Caco-2 (cell line): ENCODE measurements at regions not wholly inside any gene's neighbourhood (a gene's known extent, or its start where the extent isn't known, plus 50 kb on each side); places are given as distances from the start of the nearest gene placed in this dataset.

Source experiments
- BruUV-seq: library from RNA; stranded (reverse); fragments of 400-500 nt; replicated peaks from 2 replicates; lab custom pipeline; 2021; lab: Mats Ljungman, UMichigan
- CTCF ChIA-PET: fragments of 300-600 bp; sonication (Branson Sonifier 250); formaldehyde crosslinking; loops from one replicate; lab custom pipeline; 2022; ENCODE audit warnings: antibody characterized with exemption; lab: Charles Lee
- POLR2A ChIA-PET: fragments of 300-600 bp; sonication (Branson Sonifier 250); formaldehyde crosslinking; loops from one replicate; lab custom pipeline; 2022; ENCODE audit warnings: antibody characterized with exemption; lab: Charles Lee
- DNase-seq, 2 experiments: peaks; one replicate each; pipeline versions ENCODE4 v3.0.0 to v3.0.0-alpha.2; 2020 to 2022
- H3K27me3 ChIP-seq: replicated peaks from 2 replicates; pipeline ENCODE4 v1.6.0; 2011; ENCODE audit warnings: low read length; ENCODE audit not compliant: control insufficient read depth, insufficient read depth
- H3K36me3 ChIP-seq: 2 replicates; pipeline ENCODE4 v1.5.1; 2011; ENCODE audit warnings: low read length; ENCODE audit not compliant: control insufficient read depth, insufficient read depth
- H3K4me1 ChIP-seq: fragments of 250-450 bp; sonication (Bioruptor Pico); 2 replicates; pipeline ENCODE4 v1.5.1; 2020; ENCODE audit warnings: mild to moderate bottlenecking
- H3K4me3 ChIP-seq: 2 replicates; pipeline ENCODE4 v1.5.1; 2011; ENCODE audit warnings: low read depth, mild to moderate bottlenecking, control low read depth, low read length
- H3K9me3 ChIP-seq: fragments of 250-450 bp; sonication (Bioruptor Pico); 2 replicates; pipeline ENCODE4 v1.5.1; 2020; ENCODE audit warnings: mild to moderate bottlenecking, moderate library complexity
- H3K27ac Mint-ChIP-seq: one replicate; pipeline ENCODE4 v1.8.0; 2022; ENCODE audit warnings: mixed read lengths; ENCODE audit not compliant: unreplicated experiment
- H3K27me3 Mint-ChIP-seq: one replicate; pipeline ENCODE4 v1.8.0; 2022; ENCODE audit warnings: mixed read lengths; ENCODE audit not compliant: insufficient read depth, unreplicated experiment
- H3K36me3 Mint-ChIP-seq: one replicate; pipeline ENCODE4 v1.8.0; 2022; ENCODE audit warnings: mild to moderate bottlenecking, mixed read lengths; ENCODE audit not compliant: insufficient read depth, unreplicated experiment
- H3K4me1 Mint-ChIP-seq: one replicate; pipeline ENCODE4 v1.8.0; 2022; ENCODE audit warnings: low read depth, mixed read lengths; ENCODE audit not compliant: unreplicated experiment
- H3K4me3 Mint-ChIP-seq: one replicate; pipeline ENCODE4 v1.8.0; 2022; ENCODE audit warnings: mild to moderate bottlenecking, moderate library complexity, mixed read lengths; ENCODE audit not compliant: unreplicated experiment
- H3K9me3 Mint-ChIP-seq: one replicate; pipeline ENCODE4 v1.8.0; 2022; ENCODE audit warnings: mixed read lengths; ENCODE audit not compliant: unreplicated experiment
- CTCF ChIP-seq, 2 experiments: fragments of 200-600 bp in 1 of 2; IDR thresholded peaks; 1 replicate in 1 of 2; 2 replicates in 1 of 2; pipeline versions ENCODE4 v1.5.1 to v1.8.0; 2011 to 2022; ENCODE audit warnings: antibody characterized with exemption in 1 of 2, control low read depth in 1 of 2, inconsistent platforms in 1 of 2, low read depth in 1 of 2, low read length in 1 of 2, mild to moderate bottlenecking in 1 of 2, moderate library complexity in 1 of 2; ENCODE audit not compliant: insufficient read depth in 1 of 2, severe bottlenecking in 1 of 2, unreplicated experiment in 1 of 2
- intact Hi-C: fragments of 100-400 bp; cut with micrococcal nuclease; formaldehyde crosslinking; loops from one replicate; pipeline ENCODE4 v1.10.0; 2022; ENCODE audit not compliant: unreplicated experiment

GRCh38 chr17:12421646-12422306, 243.9 kb upstream of the MYOCD start:
- Mint-ChIP-seq H3K4me1 (no peaks in the 10 kb centered on the region), H3K36me3 (no peaks in the 10 kb centered on the region), H3K27ac (no peak overlapping the region), H3K27me3 (no peaks in the 10 kb centered on the region), H3K4me3 (no peak overlapping the region), H3K9me3 (no peaks in the 10 kb centered on the region)
- H3K36me3 ChIP-seq = no peaks in the 10 kb centered on the region
- no peak for DNase-seq
- no peaks in the 10 kb centered on the region for H3K27me3 ChIP-seq
- CTCF ChIA-PET = no interaction called here
- intact Hi-C loops = no loop called here
- H3K4me3 ChIP-seq = no peak overlapping the region
- no TSS peak for BruUV-seq
- POLR2A ChIA-PET = no interaction called here
- H3K4me1 ChIP-seq = no peaks in the 10 kb centered on the region
- no peak for TF ChIP-seq CTCF (IDR thresholded peaks at IDR 0.05; ENCODE audit: insufficient read depth in 1 of 2, low read depth in 1 of 2, low read length in 1 of 2, severe bottlenecking in 1 of 2, unreplicated experiment in 1 of 2)
- H3K9me3 ChIP-seq = no peaks in the 10 kb centered on the region

- intact Hi-C loops = no loop called here
- H3K27me3 ChIP-seq = no peaks in the 10 kb centered on the region
- DNase-seq = no peak
- Mint-ChIP-seq H3K27ac (no peak overlapping the region), H3K4me1 (no peaks in the 10 kb centered on the region), H3K27me3 (no peaks in the 10 kb centered on the region), H3K4me3 (no peak overlapping the region), H3K36me3 (no peaks in the 10 kb centered on the region), H3K9me3 (no peaks in the 10 kb centered on the region)
- no peaks in the 10 kb centered on the region for H3K9me3 ChIP-seq
- no TSS peak for BruUV-seq
- POLR2A ChIA-PET = no interaction called here
- no peak for TF ChIP-seq CTCF (IDR thresholded peaks at IDR 0.05; ENCODE audit: insufficient read depth in 1 of 2, low read depth in 1 of 2, low read length in 1 of 2, severe bottlenecking in 1 of 2, unreplicated experiment in 1 of 2)
- CTCF ChIA-PET = no interaction called here
- H3K4me1 ChIP-seq = no peaks in the 10 kb centered on the region
- no peaks in the 10 kb centered on the region for H3K36me3 ChIP-seq
- no peak overlapping the region for H3K4me3 ChIP-seq
These were observed 243.0 kb upstream of the MYOCD start for GRCh38 chr17:12422651-12423050.

DNA sequence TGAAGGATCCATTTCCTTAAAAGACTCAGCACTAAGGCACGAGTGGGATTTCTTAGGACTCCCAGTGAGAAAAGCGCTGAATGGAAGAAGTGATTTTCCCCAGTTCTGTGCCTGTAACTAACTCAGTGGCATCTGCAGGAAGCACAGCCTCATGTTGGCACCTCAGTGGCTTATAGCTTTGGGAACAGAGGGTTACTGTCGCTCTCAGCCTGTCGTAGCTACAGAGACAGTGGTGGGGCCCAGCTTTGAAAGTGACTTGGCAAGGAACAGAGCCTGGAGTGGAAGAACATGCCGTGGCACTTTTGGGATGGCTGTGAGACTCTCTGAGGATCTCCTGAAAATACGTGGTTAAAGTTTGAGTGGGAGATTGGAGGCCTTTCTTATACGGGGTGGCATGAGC, 242.4 kb upstream of the MYOCD start:
- ChIA-PET CTCF (no interaction called here), POLR2A (no interaction called here)
- no peaks in the 10 kb centered on the region for H3K27me3 ChIP-seq
- TF ChIP-seq CTCF (IDR thresholded peaks at IDR 0.05; ENCODE audit: insufficient read depth in 1 of 2, low read depth in 1 of 2, low read length in 1 of 2, severe bottlenecking in 1 of 2, unreplicated experiment in 1 of 2) = no peak
- Mint-ChIP-seq H3K4me1 (no peaks in the 10 kb centered on the region), H3K27me3 (no peaks in the 10 kb centered on the region), H3K27ac (no peak overlapping the region), H3K9me3 (no peaks in the 10 kb centered on the region), H3K36me3 (no peaks in the 10 kb centered on the region), H3K4me3 (no peak overlapping the region)
- H3K9me3 ChIP-seq = no peaks in the 10 kb centered on the region
- intact Hi-C loops = no loop called here
- no peak overlapping the region for H3K4me3 ChIP-seq
- no peaks in the 10 kb centered on the region for H3K4me1 ChIP-seq
- H3K36me3 ChIP-seq = no peaks in the 10 kb centered on the region
- no TSS peak for BruUV-seq
- no peak for DNase-seq
